Upper lobe of left lung (tissue), 6 donors: ENCODE measurements at regions not wholly inside any gene's neighbourhood (a gene's known extent, or its start where the extent isn't known, plus 50 kb on each side); places are given as distances from the start of the nearest gene placed in this dataset.

Source experiments
- ATAC-seq, 2 donors: fragments of 200-7000 bp; cut with Tn5 transposase; one replicate each; pipeline ENCODE4 v1.9.1; 2022; ENCODE audit warnings: mild to moderate bottlenecking in 2 of 2, moderate library complexity in 2 of 2; ENCODE audit not compliant: low FRiP score in 2 of 2
- DNase-seq, 2 donors: peaks; one replicate each; pipeline ENCODE4 v3.0.0-alpha.2; 2019 to 2020
- H3K27ac ChIP-seq, 4 donors: fragments of 200-600 bp; sonication (generic); one replicate each; pipeline ENCODE4 v1.5.1; 2016 to 2019
- H3K27me3 ChIP-seq, 4 donors: fragments of 200-600 bp; sonication (generic); one replicate each; pipeline ENCODE4 v1.5.1; 2017 to 2019
- H3K36me3 ChIP-seq, 4 donors: fragments of 200-600 bp; sonication (generic); one replicate each; pipeline ENCODE4 v1.5.1; 2016 to 2019
- H3K4me1 ChIP-seq, 4 donors: fragments of 200-600 bp; sonication (generic); one replicate each; pipeline ENCODE4 v1.5.1; 2018 to 2019
- H3K4me3 ChIP-seq, 4 donors: fragments of 200-600 bp; sonication (generic); one replicate each; pipeline ENCODE4 v1.5.1; 2017 to 2019; ENCODE audit warnings: mild to moderate bottlenecking in 2 of 4, moderate library complexity in 1 of 4
- H3K9me3 ChIP-seq, 4 donors: fragments of 200-600 bp; sonication (generic); one replicate each; pipeline ENCODE4 v1.5.1; 2018 to 2019
- CTCF ChIP-seq, 6 experiments: fragments of 450-650 bp in 4 of 6; fragments of 200-600 bp in 2 of 6; sonication (generic) in 2 of 6; IDR thresholded peaks; one replicate each; pipeline ENCODE4 v1.5.1; 2016 to 2019; ENCODE audit warnings: antibody characterized with exemption in 6 of 6
- EP300 ChIP-seq, 4 donors: sonication (generic); formaldehyde crosslinking; IDR thresholded peaks; one replicate each; pipeline ENCODE4 v1.5.1; 2017; ENCODE audit warnings: antibody characterized with exemption in 4 of 4, control low read depth in 2 of 4
- POLR2A ChIP-seq, 4 donors: fragments of 450-650 bp; IDR thresholded peaks; one replicate each; pipeline ENCODE4 v1.5.1; 2016 to 2017; ENCODE audit warnings: antibody characterized with exemption in 4 of 4, mild to moderate bottlenecking in 2 of 4
- POLR2AphosphoS5 ChIP-seq, 2 donors: sonication (generic); formaldehyde crosslinking; IDR thresholded peaks; one replicate each; pipeline ENCODE4 v1.5.1; 2017; ENCODE audit warnings: antibody characterized with exemption in 2 of 2
- WGBS, 2 donors: methylation state at CpG; one replicate each; pipeline ENCODE4 v1.1.5; 2017 to 2018; 5-methylcytosine and 5-hydroxymethylcytosine counted together
- donor health status: DM: no; HTN: no; CAD: no; lungs with moderate emphysema.
- donor health status: DM: no; HTN: yes; CAD: no; lungs with severe emphysema.

GRCh38 chr12:126482238-126482889 is 1417.1 kb downstream of the AACS start:
- DNase-seq (no peak), ATAC-seq (no peak)
- no peaks in the 10 kb centered on the region for H3K4me1 ChIP-seq
- H3K4me3 ChIP-seq, result no peak overlapping the region
- WGBS, 2 donors, result 55 to 69% methylated on average over 2 of the region's 2 CpGs
- H3K27me3 ChIP-seq, result no peaks in the 10 kb centered on the region
- TF ChIP-seq CTCF (IDR thresholded peaks at IDR 0.05), result no peak
- no peak for TF ChIP-seq EP300 (IDR thresholded peaks at IDR 0.05)
- TF ChIP-seq POLR2AphosphoS5 (IDR thresholded peaks at IDR 0.05), result no peak
- no peak for TF ChIP-seq POLR2A (IDR thresholded peaks at IDR 0.05)
- H3K27ac ChIP-seq, result no peak overlapping the region
- no peaks in the 10 kb centered on the region for H3K9me3 ChIP-seq
- H3K36me3 ChIP-seq, result no peaks in the 10 kb centered on the region

GRCh38 chr12:126483145-126484068 is 1418.2 kb downstream of the AACS start:
- Histone ChIP-seq H3K27me3 (no peaks in the 10 kb centered on the region), H3K4me1 (no peaks in the 10 kb centered on the region), H3K4me3 (no peak overlapping the region), H3K27ac (no peak overlapping the region), H3K9me3 (no peaks in the 10 kb centered on the region), H3K36me3 (no peaks in the 10 kb centered on the region)
- WGBS, 2 donors, result 88 to 91% methylated on average over 17 of the region's 17 CpGs
- ATAC-seq, result no peak
- TF ChIP-seq POLR2AphosphoS5 (IDR thresholded peaks at IDR 0.05), result no peak
- DNase-seq, result no peak

- H3K4me1 ChIP-seq, result no peaks in the 10 kb centered on the region
- H3K27ac ChIP-seq, result no peak overlapping the region
- H3K27me3 ChIP-seq, result no peaks in the 10 kb centered on the region
- H3K9me3 ChIP-seq, result peaks cover 0 to 4% (median 0%) of the 10 kb centered on the region in 4 donors
- 81 to 95% methylated on average over 4 of the region's 4 CpGs for WGBS, 2 donors
- ATAC-seq, result peak in 1 of 2 donors; percentile 34
- DNase-seq, result no peak
- no peak overlapping the region for H3K4me3 ChIP-seq
- TF ChIP-seq POLR2AphosphoS5 (IDR thresholded peaks at IDR 0.05) (no peak), POLR2A (IDR thresholded peaks at IDR 0.05) (no peak), EP300 (IDR thresholded peaks at IDR 0.05) (no peak), CTCF (IDR thresholded peaks at IDR 0.05) (no peak)
- no peaks in the 10 kb centered on the region for H3K36me3 ChIP-seq
Observed at GRCh38 chr12:126487431-126487980, 1422.3 kb downstream of the AACS start.

DNA sequence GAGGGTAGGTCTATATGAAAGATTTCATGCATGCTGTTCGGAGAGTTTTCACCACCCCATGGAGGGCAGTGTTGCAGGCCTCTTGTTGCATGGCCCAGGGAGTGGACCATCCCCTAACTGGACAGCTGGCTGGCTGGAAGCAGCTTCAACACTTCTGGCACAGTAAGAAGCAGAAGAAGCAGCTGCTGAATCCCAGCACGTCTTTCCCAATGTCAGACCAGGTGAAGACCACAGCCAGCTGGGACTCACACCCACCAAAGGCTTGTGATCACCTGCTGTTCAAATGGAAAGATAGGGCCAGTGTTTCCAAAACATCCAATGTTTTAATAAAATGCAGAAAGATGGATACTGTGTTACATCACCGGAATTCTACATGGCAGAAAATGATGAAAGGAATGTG is 1423.6 kb downstream of the AACS start:
- 70 to 85% methylated on average over 3 of the region's 3 CpGs for WGBS, 2 donors
- H3K9me3 ChIP-seq, result peaks cover 0 to 4% (median 0%) of the 10 kb centered on the region in 4 donors
- H3K36me3 ChIP-seq, result no peaks in the 10 kb centered on the region
- no peak overlapping the region for H3K27ac ChIP-seq
- no peaks in the 10 kb centered on the region for H3K27me3 ChIP-seq
- H3K4me3 ChIP-seq, result no peak overlapping the region
- DNase-seq, result no peak
- ATAC-seq, result no peak
- no peak for TF ChIP-seq POLR2AphosphoS5 (IDR thresholded peaks at IDR 0.05)
- TF ChIP-seq CTCF (IDR thresholded peaks at IDR 0.05), result no peak
- TF ChIP-seq POLR2A (IDR thresholded peaks at IDR 0.05), result no peak
- TF ChIP-seq EP300 (IDR thresholded peaks at IDR 0.05), result no peak
- H3K4me1 ChIP-seq, result no peaks in the 10 kb centered on the region

GRCh38 chr12:126492181-126492580 is 1426.9 kb downstream of the AACS start:
- ATAC-seq (no peak), DNase-seq (no peak)
- no peaks in the 10 kb centered on the region for H3K4me1 ChIP-seq
- peaks cover 0 to 4% (median 0%) of the 10 kb centered on the region in 4 donors for H3K9me3 ChIP-seq
- H3K36me3 ChIP-seq, result no peaks in the 10 kb centered on the region
- H3K27ac ChIP-seq, result no peak overlapping the region
- WGBS, 2 donors, result 53 to 57% methylated on average over 7 of the region's 7 CpGs
- no peaks in the 10 kb centered on the region for H3K27me3 ChIP-seq
- TF ChIP-seq CTCF (IDR thresholded peaks at IDR 0.05), result no peak
- TF ChIP-seq POLR2A (IDR thresholded peaks at IDR 0.05), result no peak
- no peak for TF ChIP-seq POLR2AphosphoS5 (IDR thresholded peaks at IDR 0.05)
- TF ChIP-seq EP300 (IDR thresholded peaks at IDR 0.05), result no peak
- H3K4me3 ChIP-seq, result no peak overlapping the region
